Fibroblast of the aortic adventitia (primary cell): ENCODE measurements at regions not wholly inside any gene's neighbourhood (a gene's known extent, or its start where the extent isn't known, plus 50 kb on each side); places are given as distances from the start of the nearest gene placed in this dataset.
A peak's percentile ranks its signal among the peaks of the same experiment; 100 is the strongest.

ENCODE experiments used
- DNase-seq: peaks from one replicate; pipeline ENCODE4 v3.0.0-alpha.2; 2010; ENCODE audit warnings: low read depth
- H3K4me3 ChIP-seq: 2 replicates; pipeline ENCODE4 v1.5.1; 2011; ENCODE audit warnings: low read depth, mild to moderate bottlenecking, control low read depth, low read length, moderate library complexity
- CTCF ChIP-seq: IDR thresholded peaks from 2 replicates; pipeline ENCODE4 v1.5.1; 2011; ENCODE audit warnings: mild to moderate bottlenecking, low read length, control low read depth, inconsistent platforms; ENCODE audit not compliant: insufficient read depth

GRCh38 chr14:25843481-25844470, 754.1 kb downstream of the NOVA1 start:
- H3K4me3 ChIP-seq, result no peak overlapping the region
- TF ChIP-seq CTCF, result no peak
- DNase-seq, result no peak

- peak; percentile 65 for DNase-seq
- H3K4me3 ChIP-seq, result no peak overlapping the region
- no peak for TF ChIP-seq CTCF
Observed at GRCh38 chr14:25841226-25841625, 756.6 kb downstream of the NOVA1 start.

- no peak for TF ChIP-seq CTCF
- H3K4me3 ChIP-seq, result no peak overlapping the region
- DNase-seq, result peak; percentile 19
Observed at GRCh38 chr14:25837551-25837965, 760.3 kb downstream of the NOVA1 start.

- no peak overlapping the region for H3K4me3 ChIP-seq
- TF ChIP-seq CTCF, result no peak
- no peak for DNase-seq
Observed at GRCh38 chr14:25836636-25837035, 761.2 kb downstream of the NOVA1 start.

- peak; percentile 64 for DNase-seq
- peak; percentile 61 for TF ChIP-seq CTCF
- H3K4me3 ChIP-seq, result no peak overlapping the region
Observed at GRCh38 chr14:25833341-25834126, 764.3 kb downstream of the NOVA1 start.

GRCh38 chr14:25832585-25832984, 765.2 kb downstream of the NOVA1 start:
- no peak for TF ChIP-seq CTCF
- no peak overlapping the region for H3K4me3 ChIP-seq
- DNase-seq, result no peak
